ENCODE measurements at regions not wholly inside any gene's neighbourhood (a gene's known extent, or its start where the extent isn't known, plus 50 kb on each side); places are given as distances from the start of the nearest gene placed in this dataset.

DNA sequence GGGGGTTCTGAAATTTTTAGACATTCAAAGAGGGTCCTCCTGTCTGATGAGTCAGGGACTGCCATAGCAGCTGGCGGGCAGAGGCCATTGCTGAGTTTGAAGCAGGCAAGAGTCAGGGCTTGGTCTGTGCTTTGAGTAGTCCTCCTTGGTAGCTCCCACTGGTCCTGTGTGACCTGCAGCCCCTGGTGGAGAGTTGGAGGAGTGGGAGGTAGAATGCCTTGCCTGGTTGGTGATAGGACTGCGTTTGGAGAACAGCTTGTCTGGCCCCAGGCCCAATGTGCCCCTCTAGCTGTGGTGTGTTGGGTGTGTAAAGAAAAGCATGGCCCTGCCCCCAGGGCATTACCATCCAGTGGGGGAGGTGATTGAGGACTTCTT is 116.7 kb downstream of the BEGAIN start:
- DNase-seq = no peak

GRCh38 chr14:100471441-100472093 is 115.7 kb downstream of the BEGAIN start:
- no peak for DNase-seq

- no peak for DNase-seq
Measured at GRCh38 chr14:100472094-100472455, 115.1 kb downstream of the BEGAIN start.

DNA sequence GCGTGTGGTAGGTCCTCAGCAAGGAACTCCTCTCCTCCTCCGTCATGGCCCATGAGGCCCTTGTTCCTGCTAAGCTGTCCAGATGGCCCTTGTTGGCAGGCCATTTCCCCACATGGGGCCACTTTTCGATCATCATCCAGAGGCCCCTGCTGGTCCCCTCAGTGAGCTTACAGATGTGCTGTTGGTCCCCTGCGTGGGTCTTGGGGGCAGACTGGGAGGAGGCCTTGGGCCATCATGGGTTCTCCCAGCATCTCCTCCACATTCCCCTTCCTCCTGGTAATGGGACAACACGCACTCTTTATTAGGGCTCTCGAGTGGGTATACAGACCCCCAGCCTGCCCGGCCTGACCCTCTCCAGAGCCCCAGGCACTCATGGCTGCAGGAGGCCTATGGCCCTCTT is 114.7 kb downstream of the BEGAIN start:
- no peak for DNase-seq

DNA sequence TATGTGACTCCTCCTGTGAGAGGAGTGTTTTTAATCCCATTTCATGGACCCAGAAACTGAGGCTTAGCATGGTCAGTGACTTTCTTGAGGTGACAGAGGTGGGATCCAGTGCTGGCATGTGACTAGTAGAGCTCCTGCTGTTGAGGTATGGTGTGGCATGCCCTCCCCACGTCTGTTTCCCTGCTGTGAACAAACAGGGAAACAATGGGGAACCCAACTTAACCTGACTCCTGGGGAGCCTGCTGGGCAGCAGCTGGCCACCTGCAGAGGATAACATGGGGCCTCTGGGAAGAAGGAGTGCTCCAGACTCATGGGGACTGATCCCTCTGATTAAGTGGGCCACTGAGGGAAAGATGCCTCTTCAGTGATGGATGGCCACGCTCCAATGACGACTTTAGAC is 114.0 kb downstream of the BEGAIN start:
- DNase-seq = no peak

DNA sequence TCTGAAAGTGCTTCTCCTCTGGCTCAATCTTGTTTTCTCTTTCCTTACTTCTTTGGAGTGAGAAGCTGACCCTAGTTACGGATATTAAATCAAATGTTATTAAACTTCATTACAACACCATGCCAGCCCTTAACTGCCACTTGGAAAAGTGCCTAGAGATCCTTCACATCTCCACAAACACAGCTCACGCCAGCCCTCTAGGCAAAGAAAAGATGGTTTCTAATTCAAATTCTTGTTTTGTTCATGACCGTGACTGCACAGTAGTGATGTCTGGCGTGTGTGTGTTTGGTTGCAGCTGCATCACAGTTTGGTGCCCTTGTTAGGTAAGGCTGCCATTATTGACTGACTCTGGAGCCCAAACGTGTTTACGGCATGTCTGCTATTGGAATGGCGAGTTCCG is 113.0 kb downstream of the BEGAIN start:
- DNase-seq = no peak

DNA sequence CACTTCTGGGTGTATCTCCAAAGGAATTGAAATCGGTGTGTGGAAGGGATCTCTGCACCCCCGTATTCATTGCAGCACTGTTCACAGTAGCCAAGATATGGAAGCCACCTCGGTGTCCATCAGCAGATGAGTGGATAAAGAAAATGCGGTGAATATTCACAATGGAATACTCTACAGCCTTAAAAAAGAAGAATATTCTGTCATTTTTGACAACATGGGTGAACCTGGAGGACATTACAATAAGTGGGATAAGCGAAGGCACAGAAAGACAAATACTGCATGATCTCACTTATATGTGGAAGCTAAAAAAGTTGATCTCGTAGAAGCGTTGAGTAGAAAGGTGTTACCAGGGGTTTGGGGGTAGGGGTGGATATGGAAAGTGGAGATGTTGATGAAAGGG is 111.9 kb downstream of the BEGAIN start:
- no peak for DNase-seq

DNA sequence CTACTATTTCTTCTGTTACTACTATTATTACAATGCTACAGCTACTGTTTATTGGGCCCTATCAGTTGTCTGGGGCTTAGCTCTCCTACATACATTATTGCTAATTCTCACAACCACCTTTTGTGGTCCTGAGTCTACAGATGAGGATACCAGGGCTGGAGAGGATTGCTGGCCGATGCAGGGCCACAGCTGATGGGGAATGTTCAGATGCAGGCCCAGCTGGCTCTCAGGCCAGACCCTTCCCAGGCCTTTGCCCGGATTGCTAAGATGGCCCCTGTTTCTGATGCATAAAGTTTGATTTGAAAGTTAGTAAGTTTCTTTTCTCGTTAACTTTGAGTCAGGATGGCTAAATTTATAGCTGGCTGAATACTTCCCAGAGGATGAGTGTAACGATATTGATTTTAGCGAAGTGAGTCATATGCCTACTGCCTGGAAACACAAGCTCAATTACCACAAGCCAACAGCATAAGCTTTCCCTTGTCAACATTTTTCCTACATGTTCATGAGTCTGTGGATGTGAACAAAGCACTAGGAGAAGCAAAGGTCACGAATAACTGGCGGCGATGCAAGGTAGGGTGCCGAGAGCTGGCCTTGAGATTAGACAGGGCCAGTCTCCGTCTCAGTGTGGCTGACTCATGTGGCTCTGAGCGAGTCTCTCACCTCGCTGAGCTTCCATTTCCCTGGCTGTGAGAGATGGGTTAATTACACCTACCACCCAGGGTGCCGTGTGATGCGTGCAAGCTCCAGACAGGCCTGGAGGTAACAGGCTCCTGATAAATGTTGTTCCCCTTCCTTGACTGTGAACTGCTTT is 111.0 kb downstream of the BEGAIN start:
- no peak for DNase-seq

- no peak for DNase-seq
Measured at GRCh38 chr14:100484531-100485267, 102.5 kb downstream of the BEGAIN start.

- peak; percentile 74 for DNase-seq
Measured at GRCh38 chr14:100486025-100486828, 101.0 kb downstream of the BEGAIN start.

Measured in activated T-cell treated with anti-CD3 and anti-CD28 coated beads, Interleukin-2, amount 50 U/mL, for 48 hours (primary cell).